Fibroblast of skin of right biceps (primary cell): ENCODE measurements at regions not wholly inside any gene's neighbourhood (a gene's known extent, or its start where the extent isn't known, plus 50 kb on each side); places are given as distances from the start of the nearest gene placed in this dataset.
A peak's percentile ranks its signal among the peaks of the same experiment; 100 is the strongest.
"Not testable (repeated sequence)": the region's sequence is repeated elsewhere in the genome, so short reads cannot be mapped to it uniquely, and the experiment has no call there.

Experiments used
- DNase-seq: peaks from one replicate; pipeline ENCODE4 v3.0.0-alpha.2; 2013

GRCh38 chrX:113892401-113892800 is 691.5 kb upstream of the HTR2C start:
- DNase-seq, result no peak

- DNase-seq, result no peak
Measured at GRCh38 chrX:113873056-113873455, 710.8 kb upstream of the HTR2C start.

GRCh38 chrX:113868711-113869110 is 715.2 kb upstream of the HTR2C start:
- DNase-seq, result no peak

- no peak for DNase-seq
Measured at GRCh38 chrX:113868177-113868576, 715.7 kb upstream of the HTR2C start.

- no peak for DNase-seq
Measured at GRCh38 chrX:113849408-113849807, 734.5 kb upstream of the HTR2C start.

- DNase-seq, result peak; percentile 0
Measured at GRCh38 chrX:113833096-113834055, 750.5 kb upstream of the HTR2C start.

GRCh38 chrX:113828470-113828869 is 755.4 kb upstream of the HTR2C start:
- DNase-seq, result no peak

- DNase-seq, result no peak
Measured at GRCh38 chrX:113818346-113818745, 765.5 kb upstream of the HTR2C start.

GRCh38 chrX:113804819-113805218 is 779.1 kb upstream of the HTR2C start:
- no peak for DNase-seq

GRCh38 chrX:113804291-113804690 is 779.6 kb upstream of the HTR2C start:
- DNase-seq, result no peak

GRCh38 chrX:113802837-113803236 is 781.0 kb upstream of the HTR2C start:
- DNase-seq, result peak; percentile 21

- DNase-seq, result no peak
Measured at GRCh38 chrX:113800955-113801354, 782.9 kb upstream of the HTR2C start.

- DNase-seq, result peak; percentile 49
Measured at GRCh38 chrX:113793563-113793962, 790.3 kb upstream of the HTR2C start.

- DNase-seq, result peak; percentile 34
Measured at GRCh38 chrX:113790987-113791386, 792.9 kb upstream of the HTR2C start.

- not testable (repeated sequence) for DNase-seq
Measured at GRCh38 chrX:113784754-113785153, 799.1 kb upstream of the HTR2C start.

- peak; percentile 0 for DNase-seq
Measured at GRCh38 chrX:113770806-113771205, 813.1 kb upstream of the HTR2C start.

- peak; percentile 3 for DNase-seq
Measured at GRCh38 chrX:113770071-113770470, 813.8 kb upstream of the HTR2C start.

GRCh38 chrX:113759422-113759821 is 824.5 kb upstream of the HTR2C start:
- no peak for DNase-seq

GRCh38 chrX:113747274-113747973 is 836.5 kb upstream of the HTR2C start:
- DNase-seq, result no peak

GRCh38 chrX:113743069-113743468 is 840.8 kb upstream of the HTR2C start:
- no peak for DNase-seq

GRCh38 chrX:113741744-113742143 is 842.1 kb upstream of the HTR2C start:
- peak; percentile 23 for DNase-seq

GRCh38 chrX:113728937-113729336 is 854.9 kb upstream of the HTR2C start:
- DNase-seq, result no peak

GRCh38 chrX:113726898-113727297 is 857.0 kb upstream of the HTR2C start:
- DNase-seq, result no peak

GRCh38 chrX:113726466-113726865 is 857.4 kb upstream of the HTR2C start:
- DNase-seq, result no peak
